Erythroblast (primary cell): ENCODE measurements at regions not wholly inside any gene's neighbourhood (a gene's known extent, or its start where the extent isn't known, plus 50 kb on each side); places are given as distances from the start of the nearest gene placed in this dataset.

Experiments
- DNase-seq, 2 experiments: peaks; one replicate each; lab custom pipeline; 2025; lab: John Stamatoyannopoulos, UW
- GATA1 ChIP-seq: IDR thresholded peaks from 2 replicates; pipeline ENCODE4 v1.6.1; 2011; ENCODE audit warnings: low read depth, mild to moderate bottlenecking, control low read depth, low read length, moderate library complexity
- POLR2A ChIP-seq: IDR thresholded peaks from 2 replicates; pipeline ENCODE4 v1.6.1; 2011; ENCODE audit warnings: mild to moderate bottlenecking, low read length

- DNase-seq: no peak
- TF ChIP-seq POLR2A (no peak), GATA1 (no peak)
Measured at GRCh38 chr3:148006508-148006907, 597.3 kb downstream of the ZIC1 start.

DNA sequence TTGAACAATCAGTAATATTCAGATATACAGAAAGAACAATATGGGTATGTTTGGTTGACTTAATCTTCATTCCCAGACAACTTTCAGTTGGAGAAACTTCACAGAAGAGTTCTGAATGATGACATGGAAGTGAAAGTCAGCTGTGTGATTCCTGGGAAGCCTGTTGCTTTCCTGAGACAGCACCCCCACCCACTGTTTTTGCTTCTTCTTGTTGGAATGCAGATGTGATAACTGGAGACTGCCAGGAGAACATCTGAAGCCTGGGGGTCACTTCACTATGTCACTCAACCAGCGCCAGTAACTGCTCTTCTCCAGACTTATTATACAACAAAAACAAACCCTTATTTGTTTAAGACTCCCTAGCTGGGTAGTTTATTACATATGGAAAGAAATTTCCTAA is 599.4 kb downstream of the ZIC1 start:
- DNase-seq: no peak
- TF ChIP-seq POLR2A (no peak), GATA1 (no peak)

- TF ChIP-seq POLR2A (no peak), GATA1 (no peak)
- no peak for DNase-seq
Measured at GRCh38 chr3:148020861-148021260, 611.7 kb downstream of the ZIC1 start.

DNA sequence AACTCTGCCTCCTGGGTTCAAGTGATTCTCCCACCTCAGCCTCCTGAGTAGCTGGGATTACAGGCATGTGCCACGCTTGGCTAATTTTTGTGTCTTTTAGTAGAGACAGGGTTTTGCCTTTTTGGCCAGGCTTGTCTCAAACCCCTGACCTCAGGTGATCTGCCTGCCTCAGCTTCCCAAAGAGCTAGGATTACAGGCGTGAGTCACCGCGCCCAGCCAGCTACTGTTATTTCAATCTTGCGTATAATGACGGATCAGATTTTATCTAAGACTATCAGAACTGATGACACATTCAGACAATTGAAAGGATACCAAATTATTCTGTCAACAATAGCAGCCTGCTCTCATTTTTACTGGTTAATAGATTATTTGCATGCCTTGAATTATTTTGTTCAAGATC is 612.2 kb downstream of the ZIC1 start:
- DNase-seq: no peak
- TF ChIP-seq GATA1 (no peak), POLR2A (no peak)

- TF ChIP-seq GATA1 (no peak), POLR2A (no peak)
- DNase-seq: no peak
Measured at GRCh38 chr3:148023994-148024393, 614.8 kb downstream of the ZIC1 start.

- TF ChIP-seq GATA1 (no peak), POLR2A (no peak)
- no peak for DNase-seq
Measured at GRCh38 chr3:148026009-148026588, 616.9 kb downstream of the ZIC1 start.

DNA sequence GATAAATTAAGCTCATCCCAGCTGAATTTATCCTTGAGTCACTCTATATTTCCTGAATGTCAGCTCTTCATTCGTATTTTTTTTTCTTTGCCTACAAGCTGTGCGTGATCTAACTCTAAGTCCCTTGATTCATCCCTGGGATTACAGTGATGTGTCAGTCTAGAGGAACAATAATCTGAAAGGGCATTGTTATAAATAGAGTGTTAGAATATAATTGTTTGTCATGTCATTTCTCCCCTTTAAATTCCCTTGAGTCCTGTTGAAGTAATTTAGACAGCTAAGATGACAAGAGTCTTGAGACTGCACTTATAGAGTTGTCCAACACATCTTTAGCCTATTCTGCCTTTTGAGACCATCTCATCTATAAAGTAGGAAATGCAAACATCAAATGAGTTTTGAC is 621.8 kb downstream of the ZIC1 start:
- TF ChIP-seq GATA1: no peak
- TF ChIP-seq POLR2A: no peak
- DNase-seq: no peak

- TF ChIP-seq GATA1: no peak
- TF ChIP-seq POLR2A: no peak
- no peak for DNase-seq
Measured at GRCh38 chr3:148034353-148034752, 625.2 kb downstream of the ZIC1 start.

DNA sequence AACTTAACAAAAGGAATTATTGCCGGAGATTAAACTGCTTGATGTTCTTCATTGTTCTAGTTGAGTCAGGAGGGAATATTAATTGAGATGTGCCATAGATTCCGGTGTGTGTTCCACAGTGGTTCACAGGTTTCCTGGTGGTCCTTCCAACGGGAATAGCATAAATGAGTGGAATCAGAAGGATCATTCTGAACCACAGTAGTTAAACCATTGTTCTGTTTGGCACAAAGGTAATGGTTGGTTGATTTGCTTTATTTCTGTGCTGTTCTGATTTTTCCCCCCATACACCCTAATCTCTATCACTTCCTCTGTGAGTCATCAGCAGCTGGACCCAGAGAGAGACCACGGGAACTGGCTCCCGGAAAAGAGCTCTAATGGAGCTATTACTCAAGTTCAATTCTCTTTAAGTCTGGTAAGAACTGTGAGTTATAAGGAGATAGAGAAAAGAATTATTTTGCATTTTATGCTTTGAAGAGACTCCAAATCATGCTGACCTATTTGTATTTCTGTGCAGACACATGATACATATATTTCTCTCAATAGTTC is 627.2 kb downstream of the ZIC1 start:
- TF ChIP-seq GATA1 (no peak), POLR2A (no peak)
- DNase-seq: no peak

GRCh38 chr3:148042663-148043445 is 633.7 kb downstream of the ZIC1 start:
- DNase-seq: no peak
- no peak for TF ChIP-seq POLR2A
- no peak for TF ChIP-seq GATA1

GRCh38 chr3:148044151-148044550 is 635.0 kb downstream of the ZIC1 start:
- no peak for TF ChIP-seq POLR2A
- no peak for DNase-seq

- no peak for DNase-seq
- no peak for TF ChIP-seq POLR2A
- TF ChIP-seq GATA1: no peak
Measured at GRCh38 chr3:148054999-148055398, 642.7 kb upstream of the AGTR1 start.

DNA sequence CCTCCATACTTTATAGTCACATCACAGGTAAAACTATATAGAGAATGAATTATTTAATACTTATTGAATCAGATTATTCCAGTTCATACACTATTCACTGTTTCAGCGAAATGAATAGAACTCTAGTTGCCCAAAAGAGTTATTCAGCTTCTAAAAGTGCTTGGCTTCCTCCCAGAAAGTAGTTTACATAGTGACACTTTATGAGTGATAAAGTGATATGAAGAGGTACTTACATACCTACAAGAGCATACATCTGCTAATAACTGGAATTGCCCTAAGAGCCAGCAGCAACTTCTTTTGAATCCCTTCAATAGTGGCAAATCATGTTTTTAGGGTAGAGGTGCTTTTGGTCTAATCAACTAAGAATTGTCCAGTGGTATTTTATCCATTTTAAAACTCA is 635.1 kb upstream of the AGTR1 start:
- no peak for TF ChIP-seq POLR2A
- TF ChIP-seq GATA1: no peak

DNA sequence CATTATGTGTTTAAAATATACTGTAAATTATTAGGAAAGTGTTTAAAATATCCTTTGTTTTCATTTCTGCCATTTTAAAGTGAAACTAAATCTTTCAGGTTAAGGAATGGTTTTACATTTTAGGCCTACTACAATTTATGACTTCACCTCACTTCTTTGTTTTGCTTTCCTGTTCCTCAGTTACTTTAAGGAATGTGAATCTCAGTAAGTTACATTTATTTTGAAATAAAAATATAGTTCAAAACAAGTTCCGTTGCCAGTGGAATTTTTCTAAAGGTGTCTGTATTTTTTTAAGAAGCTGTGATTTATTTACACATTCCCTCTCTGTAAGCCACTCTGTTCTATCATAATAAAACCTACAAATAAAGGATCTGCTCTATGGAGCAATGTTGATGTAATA is 630.9 kb upstream of the AGTR1 start:
- DNase-seq: no peak
- no peak for TF ChIP-seq GATA1

More for the DNA sequence above, 635.1 kb upstream of the AGTR1 start:
- no peak for DNase-seq

DNA sequence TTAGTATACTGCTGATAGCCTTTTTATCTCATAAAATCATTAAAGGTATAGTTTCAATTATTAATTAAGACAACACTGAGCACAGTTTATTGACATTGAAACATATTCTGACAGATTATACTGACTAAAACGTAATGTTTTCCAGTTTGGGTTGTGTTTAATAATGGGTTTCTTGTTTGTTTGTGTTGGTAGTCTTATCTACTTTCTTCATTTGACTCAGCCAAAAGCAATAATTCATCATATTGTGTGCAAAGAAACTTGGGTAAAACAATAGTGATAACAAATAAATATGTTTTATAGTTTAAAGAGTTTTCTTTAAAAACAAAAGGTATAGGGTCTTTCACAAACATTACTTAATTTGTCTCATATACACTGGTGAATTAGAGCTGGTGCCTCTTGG is 629.2 kb upstream of the AGTR1 start:
- TF ChIP-seq POLR2A: no peak
- no peak for TF ChIP-seq GATA1
- no peak for DNase-seq
